BJ (cell line): ENCODE measurements at regions not wholly inside any gene's neighbourhood (a gene's known extent, or its start where the extent isn't known, plus 50 kb on each side); places are given as distances from the start of the nearest gene placed in this dataset.

ENCODE experiments used
- CTCF ChIA-PET: fragments of 350-600 bp; formaldehyde crosslinking; extraction: SDS; loops from one replicate; lab custom pipeline; 2021; ENCODE audit warnings: antibody characterized with exemption, inconsistent platforms; lab: Yijun Ruan, JAX
- POLR2A ChIA-PET: fragments of 300-600 bp; sonication (Branson Sonifier 250); formaldehyde crosslinking; extraction: SDS; loops from one replicate; lab custom pipeline; 2021; ENCODE audit warnings: antibody characterized with exemption; lab: Charles Lee
- DNase-seq: peaks from one replicate; pipeline ENCODE4 v3.0.0-alpha.2; 2011; ENCODE audit warnings: low read depth
- H3K27me3 ChIP-seq: 2 replicates; pipeline ENCODE4 v1.6.0; 2011; ENCODE audit warnings: low read length; ENCODE audit not compliant: control insufficient read depth, insufficient read depth
- H3K36me3 ChIP-seq: 2 replicates; pipeline ENCODE4 v1.5.1; 2011; ENCODE audit warnings: low read length; ENCODE audit not compliant: control insufficient read depth, insufficient read depth
- H3K4me3 ChIP-seq: 2 replicates; pipeline ENCODE4 v1.5.1; 2011; ENCODE audit warnings: low read depth, mild to moderate bottlenecking, control low read depth, low read length
- CTCF ChIP-seq: IDR thresholded peaks from 2 replicates; pipeline ENCODE4 v1.5.1; 2011; ENCODE audit warnings: low read depth, mild to moderate bottlenecking, control low read depth, inconsistent platforms, low read length, moderate library complexity; ENCODE audit not compliant: insufficient read depth

GRCh38 chr13:57340878-57341277 is 173.9 kb downstream of the PRR20E start:
- CTCF ChIA-PET = no interaction called here
- no peak for DNase-seq
- POLR2A ChIA-PET = no interaction called here
- Histone ChIP-seq H3K36me3 (no peaks in the 10 kb centered on the region), H3K4me3 (no peak overlapping the region), H3K27me3 (no peaks in the 10 kb centered on the region)
- no peak for TF ChIP-seq CTCF

GRCh38 chr13:57345526-57345925 is 178.5 kb downstream of the PRR20E start:
- H3K4me3 ChIP-seq = no peak overlapping the region
- CTCF ChIA-PET = no interaction called here
- no peak for DNase-seq
- TF ChIP-seq CTCF = no peak
- no peaks in the 10 kb centered on the region for H3K27me3 ChIP-seq
- H3K36me3 ChIP-seq = no peaks in the 10 kb centered on the region
- POLR2A ChIA-PET = no interaction called here

- no peak overlapping the region for H3K4me3 ChIP-seq
- ChIA-PET CTCF (no interaction called here), POLR2A (no interaction called here)
- no peaks in the 10 kb centered on the region for H3K36me3 ChIP-seq
- no peak for DNase-seq
- TF ChIP-seq CTCF = no peak
- H3K27me3 ChIP-seq = no peaks in the 10 kb centered on the region
These were observed 179.8 kb downstream of the PRR20E start for GRCh38 chr13:57346786-57347185.

GRCh38 chr13:57352114-57352513 is 185.1 kb downstream of the PRR20E start:
- POLR2A ChIA-PET = no interaction called here
- CTCF ChIA-PET = no interaction called here
- no peak for TF ChIP-seq CTCF
- Histone ChIP-seq H3K4me3 (no peak overlapping the region), H3K27me3 (no peaks in the 10 kb centered on the region), H3K36me3 (no peaks in the 10 kb centered on the region)
- DNase-seq = no peak

- Histone ChIP-seq H3K4me3 (no peak overlapping the region), H3K36me3 (no peaks in the 10 kb centered on the region), H3K27me3 (no peaks in the 10 kb centered on the region)
- DNase-seq = no peak
- POLR2A ChIA-PET = no interaction called here
- TF ChIP-seq CTCF = no peak
- CTCF ChIA-PET = no interaction called here
These were observed 186.8 kb downstream of the PRR20E start for GRCh38 chr13:57353831-57354230.
